ENCODE measurements at regions not wholly inside any gene's neighbourhood (a gene's known extent, or its start where the extent isn't known, plus 50 kb on each side); places are given as distances from the start of the nearest gene placed in this dataset.

GRCh38 chr18:39611381-39612100, 2045.9 kb upstream of the CELF4 start:
- Histone ChIP-seq H3K4me3 (ENCODE audit: low read length) (no peak overlapping the region), H3K27me3 (ENCODE audit: insufficient read depth, low read length) (no peaks in the 10 kb centered on the region), H3K36me3 (ENCODE audit: insufficient read depth, low read length) (no peaks in the 10 kb centered on the region), H3K27ac (ENCODE audit: low read depth, low read length) (no peak overlapping the region), H3K4me1 (ENCODE audit: insufficient read depth, low read length) (peaks cover 45% of the 10 kb centered on the region), H3K9ac (ENCODE audit: low read depth, low read length) (no peak overlapping the region; the same call in 1 of the 2 replicates), H3K9me3 (ENCODE audit: insufficient read depth, low read depth, low read length) (no peaks in the 10 kb centered on the region)
- WGBS = 73% methylated on average over 3 of the region's 3 CpGs

- H3K4me1 ChIP-seq (ENCODE audit: insufficient read depth, low read length) = peaks cover 46% of the 10 kb centered on the region
- no peak overlapping the region for H3K9ac ChIP-seq (ENCODE audit: low read depth, low read length)
- H3K36me3 ChIP-seq (ENCODE audit: insufficient read depth, low read length) = no peaks in the 10 kb centered on the region
- H3K4me3 ChIP-seq (ENCODE audit: low read length) = no peak overlapping the region
- WGBS = 87% methylated on average over 5 of the region's 5 CpGs
- H3K9me3 ChIP-seq (ENCODE audit: insufficient read depth, low read depth, low read length) = no peaks in the 10 kb centered on the region
- no peak overlapping the region for H3K27ac ChIP-seq (ENCODE audit: low read depth, low read length)
- H3K27me3 ChIP-seq (ENCODE audit: insufficient read depth, low read length) = no peaks in the 10 kb centered on the region
These were observed 2041.4 kb upstream of the CELF4 start for GRCh38 chr18:39607034-39607433.

GRCh38 chr18:39604836-39605235, 2039.2 kb upstream of the CELF4 start:
- 93% methylated on average over 5 of the region's 5 CpGs for WGBS

GRCh38 chr18:39602131-39602530, 2036.5 kb upstream of the CELF4 start:
- Histone ChIP-seq H3K27ac (ENCODE audit: low read depth, low read length) (no peak overlapping the region), H3K9me3 (ENCODE audit: insufficient read depth, low read depth, low read length) (no peaks in the 10 kb centered on the region), H3K4me1 (ENCODE audit: insufficient read depth, low read length) (peaks cover 39% of the 10 kb centered on the region), H3K27me3 (ENCODE audit: insufficient read depth, low read length) (no peaks in the 10 kb centered on the region), H3K36me3 (ENCODE audit: insufficient read depth, low read length) (no peaks in the 10 kb centered on the region), H3K9ac (ENCODE audit: low read depth, low read length) (no peak overlapping the region), H3K4me3 (ENCODE audit: low read length) (no peak overlapping the region)
- WGBS = 91% methylated on average over 4 of the region's 4 CpGs

More at GRCh38 chr18:39604836-39605235, 2039.2 kb upstream of the CELF4 start:
- H3K4me1 ChIP-seq (ENCODE audit: insufficient read depth, low read length) = peaks cover 43% of the 10 kb centered on the region
- H3K9ac ChIP-seq (ENCODE audit: low read depth, low read length) = no peak overlapping the region
- no peaks in the 10 kb centered on the region for H3K36me3 ChIP-seq (ENCODE audit: insufficient read depth, low read length)
- no peak overlapping the region for H3K27ac ChIP-seq (ENCODE audit: low read depth, low read length)
- H3K27me3 ChIP-seq (ENCODE audit: insufficient read depth, low read length) = no peaks in the 10 kb centered on the region
- H3K9me3 ChIP-seq (ENCODE audit: insufficient read depth, low read depth, low read length) = no peaks in the 10 kb centered on the region
- H3K4me3 ChIP-seq (ENCODE audit: low read length) = no peak overlapping the region

DNA sequence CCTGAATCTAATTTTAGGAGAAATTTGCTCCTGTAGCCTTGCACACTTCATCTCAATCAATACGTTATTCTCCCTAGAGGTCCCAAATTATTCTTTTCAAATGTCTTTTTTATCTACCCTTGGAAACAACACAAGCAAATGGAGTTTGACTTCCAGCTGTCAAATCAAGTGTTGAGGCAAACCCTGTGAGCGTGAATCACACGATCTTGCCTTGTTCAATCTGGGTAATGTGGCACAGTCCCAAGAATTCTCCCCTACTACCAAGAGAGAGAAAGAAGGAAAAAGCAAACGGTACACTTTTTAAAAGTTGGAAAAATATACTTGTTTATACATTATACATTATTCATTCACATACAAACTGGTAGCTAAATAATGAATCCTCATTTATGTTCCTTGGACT, 2035.3 kb upstream of the CELF4 start:
- Histone ChIP-seq H3K27me3 (ENCODE audit: insufficient read depth, low read length) (no peaks in the 10 kb centered on the region), H3K4me3 (ENCODE audit: low read length) (no peak overlapping the region), H3K27ac (ENCODE audit: low read depth, low read length) (no peak overlapping the region), H3K4me1 (ENCODE audit: insufficient read depth, low read length) (peaks cover 27% of the 10 kb centered on the region), H3K36me3 (ENCODE audit: insufficient read depth, low read length) (no peaks in the 10 kb centered on the region), H3K9ac (ENCODE audit: low read depth, low read length) (no peak overlapping the region), H3K9me3 (ENCODE audit: insufficient read depth, low read depth, low read length) (no peaks in the 10 kb centered on the region)
- WGBS = 94% methylated on average over 3 of the region's 4 CpGs

- Histone ChIP-seq H3K27ac (ENCODE audit: low read depth, low read length) (no peak overlapping the region), H3K4me3 (ENCODE audit: low read length) (no peak overlapping the region)
These were observed 2033.7 kb upstream of the CELF4 start for GRCh38 chr18:39599251-39599650.

DNA sequence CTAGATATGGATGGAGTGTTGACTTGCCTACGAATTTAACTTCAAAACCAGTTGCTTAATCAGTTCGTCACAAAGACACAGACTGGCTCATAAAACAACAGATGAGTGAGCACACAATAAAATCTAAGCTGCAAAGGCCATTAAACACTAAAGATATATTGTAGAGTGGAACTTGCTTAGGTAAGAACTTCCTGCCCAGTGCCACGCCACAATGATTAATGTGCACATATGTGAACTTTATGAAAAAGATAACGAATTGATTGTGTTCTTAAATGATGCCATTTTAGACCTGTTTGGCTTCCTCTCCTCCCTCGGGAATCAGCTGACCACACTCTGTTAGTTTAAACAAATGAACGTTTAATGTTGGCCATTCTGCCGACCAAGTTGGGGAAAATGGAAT, 2031.3 kb upstream of the CELF4 start:
- H3K9ac ChIP-seq (ENCODE audit: low read depth, low read length) = no peak overlapping the region
- no peak overlapping the region for H3K4me3 ChIP-seq (ENCODE audit: low read length)
- H3K9me3 ChIP-seq (ENCODE audit: insufficient read depth, low read depth, low read length) = 0 out of 2 replicates have a peak, but pooled peaks cover 5% of the 10 kb centered on the region
- peaks cover 5% of the 10 kb centered on the region; the same call in 1 of the 2 replicates for H3K36me3 ChIP-seq (ENCODE audit: insufficient read depth, low read length)
- peaks cover 28% of the 10 kb centered on the region for H3K4me1 ChIP-seq (ENCODE audit: insufficient read depth, low read length)
- H3K27ac ChIP-seq (ENCODE audit: low read depth, low read length) = no peak overlapping the region
- WGBS = 92% methylated on average over 7 of the region's 7 CpGs
- H3K27me3 ChIP-seq (ENCODE audit: insufficient read depth, low read length) = no peaks in the 10 kb centered on the region

More at GRCh38 chr18:39599251-39599650, 2033.7 kb upstream of the CELF4 start:
- H3K9ac ChIP-seq (ENCODE audit: low read depth, low read length) = no peak overlapping the region
- WGBS = 86% methylated on average over 2 of the region's 2 CpGs
- H3K9me3 ChIP-seq (ENCODE audit: insufficient read depth, low read depth, low read length) = 0 out of 2 replicates have a peak, but pooled peaks cover 5% of the 10 kb centered on the region
- H3K4me1 ChIP-seq (ENCODE audit: insufficient read depth, low read length) = peaks cover 18% of the 10 kb centered on the region
- H3K27me3 ChIP-seq (ENCODE audit: insufficient read depth, low read length) = no peaks in the 10 kb centered on the region
- peaks cover 5% of the 10 kb centered on the region; the same call in 1 of the 2 replicates for H3K36me3 ChIP-seq (ENCODE audit: insufficient read depth, low read length)

- H3K27me3 ChIP-seq (ENCODE audit: insufficient read depth, low read length) = no peaks in the 10 kb centered on the region
- H3K36me3 ChIP-seq (ENCODE audit: insufficient read depth, low read length) = peaks cover 5% of the 10 kb centered on the region; the same call in 1 of the 2 replicates
- peaks cover 34% of the 10 kb centered on the region for H3K4me1 ChIP-seq (ENCODE audit: insufficient read depth, low read length)
- H3K9ac ChIP-seq (ENCODE audit: low read depth, low read length) = no peak overlapping the region
- no peak overlapping the region for H3K27ac ChIP-seq (ENCODE audit: low read depth, low read length)
- H3K4me3 ChIP-seq (ENCODE audit: low read length) = no peak overlapping the region
- H3K9me3 ChIP-seq (ENCODE audit: insufficient read depth, low read depth, low read length) = 0 out of 2 replicates have a peak, but pooled peaks cover 5% of the 10 kb centered on the region
These were observed 2030.6 kb upstream of the CELF4 start for GRCh38 chr18:39596221-39596620.

- Histone ChIP-seq H3K4me1 (ENCODE audit: insufficient read depth, low read length) (peaks cover 34% of the 10 kb centered on the region), H3K27me3 (ENCODE audit: insufficient read depth, low read length) (no peaks in the 10 kb centered on the region), H3K36me3 (ENCODE audit: insufficient read depth, low read length) (peaks cover 5% of the 10 kb centered on the region; the same call in 1 of the 2 replicates), H3K27ac (ENCODE audit: low read depth, low read length) (no peak overlapping the region), H3K4me3 (ENCODE audit: low read length) (no peak overlapping the region), H3K9me3 (ENCODE audit: insufficient read depth, low read depth, low read length) (0 out of 2 replicates have a peak, but pooled peaks cover 5% of the 10 kb centered on the region), H3K9ac (ENCODE audit: low read depth, low read length) (no peak overlapping the region)
These were observed 2028.6 kb upstream of the CELF4 start for GRCh38 chr18:39594206-39594605.

- Histone ChIP-seq H3K9me3 (ENCODE audit: insufficient read depth, low read depth, low read length) (0 out of 2 replicates have a peak, but pooled peaks cover 5% of the 10 kb centered on the region), H3K4me3 (ENCODE audit: low read length) (0 out of 2 replicates have a peak overlapping the region, but pooled peaks have one; percentile 6), H3K4me1 (ENCODE audit: insufficient read depth, low read length) (peaks cover 28% of the 10 kb centered on the region), H3K9ac (ENCODE audit: low read depth, low read length) (no peak overlapping the region), H3K36me3 (ENCODE audit: insufficient read depth, low read length) (peaks cover 5% of the 10 kb centered on the region; the same call in 1 of the 2 replicates), H3K27ac (ENCODE audit: low read depth, low read length) (peak overlapping the region; percentile 84; the same call in 1 of the 2 replicates), H3K27me3 (ENCODE audit: insufficient read depth, low read length) (no peaks in the 10 kb centered on the region)
These were observed 2026.1 kb upstream of the CELF4 start for GRCh38 chr18:39591649-39592048.

DNA sequence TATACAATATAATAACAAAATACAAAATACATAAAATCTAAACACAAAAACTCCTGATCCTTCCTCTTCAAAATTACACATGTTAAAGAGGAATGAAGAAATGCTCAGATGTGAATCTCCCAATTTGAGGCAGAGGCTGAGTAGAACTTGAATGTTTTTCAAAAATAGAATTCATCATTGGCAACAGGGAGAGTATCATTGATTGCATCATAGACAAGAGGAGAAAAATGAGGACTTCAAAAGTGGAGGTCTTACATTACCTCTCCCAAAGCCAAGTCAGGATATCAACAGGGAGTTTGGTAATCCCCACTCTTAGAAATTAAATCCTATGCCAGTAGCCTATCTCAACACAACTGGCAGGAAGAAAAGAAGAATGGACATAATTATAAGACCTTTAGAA, 2023.9 kb upstream of the CELF4 start:
- H3K4me1 ChIP-seq (ENCODE audit: insufficient read depth, low read length) = peaks cover 28% of the 10 kb centered on the region

More for the DNA sequence above, 2023.9 kb upstream of the CELF4 start:
- Histone ChIP-seq H3K9ac (ENCODE audit: low read depth, low read length) (no peak overlapping the region), H3K36me3 (ENCODE audit: insufficient read depth, low read length) (no peaks in the 10 kb centered on the region), H3K9me3 (ENCODE audit: insufficient read depth, low read depth, low read length) (no peaks in the 10 kb centered on the region), H3K27ac (ENCODE audit: low read depth, low read length) (no peak overlapping the region), H3K4me3 (ENCODE audit: low read length) (no peak overlapping the region), H3K27me3 (ENCODE audit: insufficient read depth, low read length) (no peaks in the 10 kb centered on the region)
